GM12878 (cell line): ENCODE measurements at regions not wholly inside any gene's neighbourhood (a gene's known extent, or its start where the extent isn't known, plus 50 kb on each side); places are given as distances from the start of the nearest gene placed in this dataset.

Experiments used
- ATAC-seq: fragments of 200-7000 bp; cut with Tn5 transposase; 3 replicates; pipeline ENCODE4 v1.9.1; 2020; ENCODE audit warnings: mild to moderate bottlenecking, moderate library complexity
- BruUV-seq: library from RNA; stranded (reverse); fragments of 400-500 nt; replicated peaks from 2 replicates; lab custom pipeline; 2021; lab: Mats Ljungman, UMichigan
- CTCF ChIA-PET: fragments of 300-600 bp; sonication (Branson Sonifier 250); formaldehyde crosslinking; extraction: SDS; loops from one replicate; lab custom pipeline; 2021; ENCODE audit warnings: inconsistent platforms; lab: Yijun Ruan, JAX
- POLR2A ChIA-PET: fragments of 350-600 bp; formaldehyde crosslinking; extraction: SDS; loops from one replicate; lab custom pipeline; 2021; ENCODE audit warnings: inconsistent platforms; lab: Charles Lee
- RAD21 ChIA-PET: fragments of 300-600 bp; sonication (Branson Sonifier 250); formaldehyde crosslinking; loops from one replicate; lab custom pipeline; 2023; ENCODE audit warnings: antibody characterized with exemption; ENCODE audit not compliant: unreplicated experiment; lab: Charles Lee
- SMC1A ChIA-PET: fragments of 300-600 bp; sonication (Branson Sonifier 250); formaldehyde crosslinking; loops from one replicate; lab custom pipeline; 2023; ENCODE audit not compliant: unreplicated experiment, uncharacterized antibody; lab: Charles Lee
- DNase-seq: peaks from one replicate; pipeline ENCODE4 v3.0.0-alpha.2; 2011; ENCODE audit warnings: low read depth, low spot score
- FAIRE-seq: peaks from 3 replicates; lab custom pipeline; 2011; peaks lifted over from hg19 to GRCh38; lab: Jason Lieb, UNC
- H2AFZ ChIP-seq: 2 replicates; pipeline ENCODE4 v1.6.0; 2011; ENCODE audit warnings: low read depth, low read length, control low read depth; ENCODE audit not compliant: control insufficient read depth
- H3K27ac ChIP-seq: 2 replicates; pipeline ENCODE4 v1.5.1; 2011; ENCODE audit warnings: control low read depth; ENCODE audit not compliant: control insufficient read depth, insufficient read depth
- H3K27me3 ChIP-seq, 2 experiments: replicated peaks in 1 of 2; 2 replicates each; pipeline versions ENCODE4 v1.6.0 to v1.6.1; 2011; ENCODE audit warnings: low read length in 1 of 2; ENCODE audit not compliant: control insufficient read depth in 2 of 2, insufficient read depth in 2 of 2
- H3K36me3 ChIP-seq, 2 experiments: 2 replicates each; pipeline ENCODE4 v1.5.1; 2011; ENCODE audit warnings: low read length in 1 of 2; ENCODE audit not compliant: control insufficient read depth in 2 of 2, insufficient read depth in 2 of 2
- H3K4me1 ChIP-seq: 2 replicates; pipeline ENCODE4 v1.6.1; 2011; ENCODE audit warnings: mild to moderate bottlenecking, low read length, moderate library complexity, mixed read lengths; ENCODE audit not compliant: control insufficient read depth, insufficient read depth
- H3K4me2 ChIP-seq: 2 replicates; pipeline ENCODE4 v1.6.0; 2011; ENCODE audit warnings: control low read depth; ENCODE audit not compliant: control insufficient read depth, insufficient read depth
- H3K4me3 ChIP-seq: fragments of 200-600 bp; sonication (generic); 2 replicates; pipeline ENCODE4 v1.5.1; 2016
- H3K79me2 ChIP-seq: 2 replicates; pipeline ENCODE4 v1.6.0; 2011; ENCODE audit warnings: low read length; ENCODE audit not compliant: control insufficient read depth, insufficient read depth
- H3K9ac ChIP-seq: 2 replicates; pipeline ENCODE4 v1.8.0; 2011; ENCODE audit warnings: low read length, control low read depth, mixed read lengths; ENCODE audit not compliant: control insufficient read depth, insufficient read depth
- H3K9me3 ChIP-seq: replicated peaks from 3 replicates; pipeline ENCODE4 v1.5.1; 2011; ENCODE audit warnings: mild to moderate bottlenecking, low read length; ENCODE audit not compliant: control insufficient read depth, insufficient read depth
- H4K20me1 ChIP-seq: 2 replicates; pipeline ENCODE4 v1.6.0; 2011; ENCODE audit not compliant: control insufficient read depth, insufficient read depth
- CEBPB ChIP-seq, 2 experiments: fragments of 150-350 bp in 1 of 2; IDR thresholded peaks; 2 replicates each; pipeline ENCODE4 v1.6.1; 2012 to 2014; ENCODE audit warnings: low read depth in 2 of 2, low read length in 2 of 2, borderline replicate concordance in 1 of 2, inconsistent platforms in 1 of 2
- KAT2A ChIP-seq: conservative IDR thresholded peaks from 2 replicates; pipeline ENCODE4 v1.6.1; 2011; ENCODE audit warnings: low read depth, low read length; ENCODE audit not compliant: control insufficient read depth
- KDM1A ChIP-seq: fragments of 200-600 bp; sonication (generic); IDR thresholded peaks from 2 replicates; pipeline ENCODE4 v1.6.1; 2016; ENCODE audit warnings: borderline replicate concordance
- LARP7 ChIP-seq: fragments of 450-650 bp; IDR thresholded peaks from 2 replicates; pipeline ENCODE4 v1.6.1; 2017; ENCODE audit warnings: mild to moderate bottlenecking
- RCOR1 ChIP-seq: conservative IDR thresholded peaks from 2 replicates; pipeline ENCODE4 v1.6.1; 2012; ENCODE audit warnings: low read depth, low read length, improper control_type of control experiment
- SUZ12 ChIP-seq: fragments of 200-600 bp; sonication (generic); IDR thresholded peaks from one replicate; pipeline ENCODE4 v1.6.1; 2018; ENCODE audit warnings: antibody characterized with exemption, mild to moderate bottlenecking; ENCODE audit not compliant: unreplicated experiment
- USF1 ChIP-seq: IDR thresholded peaks from 2 replicates; pipeline ENCODE4 v1.6.1; 2011; ENCODE audit warnings: borderline replicate concordance, low read depth, mild to moderate bottlenecking, moderate library complexity, mixed read lengths, low read length; ENCODE audit not compliant: insufficient read depth; ENCODE audit errors: extremely low read length
- ZNF207 ChIP-seq: fragments of 450-650 bp; IDR thresholded peaks from 2 replicates; pipeline ENCODE4 v1.6.1; 2014; ENCODE audit warnings: antibody characterized with exemption, mild to moderate bottlenecking, borderline replicate concordance
- WGBS: methylation state at CpG from one replicate; pipeline ENCODE4 v1.1.6; 2016; ENCODE audit warnings: low lambda C conversion rate; ENCODE audit not compliant: insufficient replicate concordance, insufficient coverage; ENCODE audit errors: missing lambda C conversion rate; 5-methylcytosine and 5-hydroxymethylcytosine counted together
- in situ Hi-C: fragments of 300-500 bp; cut with MboI; formaldehyde crosslinking; loops from 9 replicates; pipeline ENCODE4 v1.14.3; 2018; ENCODE audit warnings: mixed read lengths
- intact Hi-C: fragments of 100-400 bp; cut with micrococcal nuclease; formaldehyde crosslinking; loops from one replicate; pipeline ENCODE4 v1.14.2; 2022; ENCODE audit not compliant: unreplicated experiment

DNA sequence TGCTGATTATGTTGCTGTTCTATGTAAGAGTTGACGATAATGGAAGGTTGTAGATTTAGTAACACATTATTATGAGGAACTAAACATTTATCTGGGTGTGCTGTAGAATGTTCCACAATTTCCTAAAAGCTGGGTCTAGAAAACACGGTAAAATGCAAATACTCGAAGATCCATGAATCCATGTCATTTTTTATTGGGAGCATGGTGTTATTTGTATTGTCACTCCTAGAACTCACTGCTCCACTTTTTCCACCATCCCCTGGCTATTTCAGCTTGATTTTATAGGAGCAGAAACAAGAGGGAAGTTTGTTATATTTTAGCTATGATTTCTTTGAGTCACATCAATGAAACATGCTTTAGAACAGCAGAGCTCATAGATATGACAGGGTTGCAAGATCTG, 155.0 kb upstream of the ANK2 start:
- ChIA-PET POLR2A (interaction anchor here (1.0 kb wide), 1 partner anchor 12 kb away, joined by 3 read pairs; no protein-coding TSS in a partner anchor), CTCF (interaction anchor here (0.6 to 2.9 kb wide), 6 partner anchors 12 to 129 kb away, joined by 3 to 7 read pairs (median 4); no protein-coding TSS in a partner anchor), RAD21 (interaction anchor here (1.2 to 2.2 kb wide), 2 partner anchors 42 to 77 kb away, joined by 5 to 8 read pairs; no protein-coding TSS in a partner anchor), SMC1A (interaction anchor here (0.6 to 4.8 kb wide), 5 partner anchors 8 to 324 kb away, joined by 3 to 27 read pairs (median 5); no protein-coding TSS in a partner anchor)
- ATAC-seq (no peak), FAIRE-seq (no peak), DNase-seq (no peak)
- Histone ChIP-seq H3K27ac (no peak overlapping the region), H3K9ac (no peak overlapping the region), H3K36me3 (no peaks in the 10 kb centered on the region), H2AFZ (no peak overlapping the region), H3K9me3 (no peaks in the 10 kb centered on the region), H3K4me2 (no peak overlapping the region), H3K4me3 (no peak overlapping the region), H3K79me2 (no peaks in the 10 kb centered on the region), H3K4me1 (peaks cover 4% of the 10 kb centered on the region; the same call in 1 of the 2 replicates), H4K20me1 (no peaks in the 10 kb centered on the region), H3K27me3 (no peaks in the 10 kb centered on the region)
- BruUV-seq, result no TSS peak
- WGBS, result 83% methylated on average over 3 of the region's 3 CpGs
- in situ Hi-C loops (no loop called here), intact Hi-C loops (no loop called here)
- TF ChIP-seq CEBPB (IDR thresholded peaks at IDR 0.05; ENCODE audit: borderline replicate concordance in 1 of 2, low read depth in 2 of 2, low read length in 2 of 2), result no peak

DNA sequence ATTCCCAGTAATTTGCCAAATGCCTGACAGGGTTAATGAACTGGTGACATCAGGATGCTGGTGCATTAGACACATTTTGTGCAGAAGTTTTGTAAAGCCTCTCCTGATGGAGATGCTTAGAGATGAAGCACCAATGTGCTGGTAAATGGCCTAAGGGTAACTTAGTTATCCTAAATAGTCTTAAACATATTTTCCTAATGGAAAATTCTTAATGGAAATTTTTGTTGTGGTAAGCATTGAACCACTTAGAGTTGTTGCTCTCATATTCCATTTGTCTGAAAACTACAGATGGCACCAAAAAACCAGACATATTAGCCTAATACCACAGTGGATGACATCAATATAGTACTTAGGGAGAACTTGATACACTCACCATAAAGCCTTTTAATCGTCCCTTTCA, 154.5 kb upstream of the ANK2 start:
- BruUV-seq, result no TSS peak
- POLR2A ChIA-PET, result no interaction called here
- H3K27ac ChIP-seq, result no peak overlapping the region
- H3K9me3 ChIP-seq, result no peaks in the 10 kb centered on the region
- no peak overlapping the region for H3K9ac ChIP-seq
- H3K27me3 ChIP-seq, result no peaks in the 10 kb centered on the region
- H3K4me3 ChIP-seq, result no peak overlapping the region
- CTCF ChIA-PET, result interaction anchor here (0.6 to 2.9 kb wide), 7 partner anchors 13 to 57 kb away, joined by 3 to 9 read pairs (median 5); no protein-coding TSS in a partner anchor
- no peaks in the 10 kb centered on the region for H3K36me3 ChIP-seq
- H3K4me2 ChIP-seq, result no peak overlapping the region
- in situ Hi-C loops, result no loop called here
- SMC1A ChIA-PET, result interaction anchor here (1.2 to 4.8 kb wide), 9 partner anchors 7 to 43 kb away, joined by 4 to 27 read pairs (median 6); no protein-coding TSS in a partner anchor
- ATAC-seq (no peak), DNase-seq (no peak), FAIRE-seq (no peak)
- 0% methylated on average over 1 of the region's 1 CpG for WGBS
- no peaks in the 10 kb centered on the region for H3K79me2 ChIP-seq
- intact Hi-C loops, result no loop called here
- no peak overlapping the region for H2AFZ ChIP-seq
- no peaks in the 10 kb centered on the region for H4K20me1 ChIP-seq
- RAD21 ChIA-PET, result interaction anchor here (1.2 to 2.2 kb wide), 3 partner anchors 14 to 77 kb away, joined by 5 to 8 read pairs (median 7); no protein-coding TSS in a partner anchor
- no peaks in the 10 kb centered on the region for H3K4me1 ChIP-seq
- TF ChIP-seq USF1 (no peak), KAT2A (no peak), ZNF207 (no peak), RCOR1 (no peak), LARP7 (no peak), KDM1A (no peak), SUZ12 (no peak)
